DOHH2 (cell line): ENCODE measurements at regions not wholly inside any gene's neighbourhood (a gene's known extent, or its start where the extent isn't known, plus 50 kb on each side); places are given as distances from the start of the nearest gene placed in this dataset.

Source experiments
- H3F3A ChIP-seq: fragments of 200-600 bp; sonication (generic), shearing (Covaris generic); 2 replicates; pipeline ENCODE4 v1.6.0; 2016; ENCODE audit warnings: antibody characterized with exemption, mild to moderate bottlenecking; ENCODE audit not compliant: control insufficient read depth, insufficient read depth
- H3K27ac ChIP-seq: fragments of 200-600 bp; sonication (generic); 2 replicates; pipeline ENCODE4 v1.5.1; 2014; ENCODE audit warnings: low read depth, mild to moderate bottlenecking, low read length, moderate library complexity
- H3K27me3 ChIP-seq: fragments of 200-600 bp; sonication (generic); 2 replicates; pipeline ENCODE4 v1.6.1; 2014; ENCODE audit warnings: mild to moderate bottlenecking, low read length, mixed read lengths; ENCODE audit not compliant: control insufficient read depth
- H3K36me3 ChIP-seq: fragments of 200-600 bp; sonication (generic); 2 replicates; pipeline ENCODE4 v1.6.1; 2014; ENCODE audit warnings: mild to moderate bottlenecking, low read length, moderate library complexity, mixed read lengths; ENCODE audit not compliant: control insufficient read depth
- H3K4me1 ChIP-seq: fragments of 200-600 bp; sonication (generic); 2 replicates; pipeline ENCODE4 v1.6.1; 2014; ENCODE audit warnings: mild to moderate bottlenecking, low read length, mixed read lengths; ENCODE audit not compliant: control insufficient read depth
- H3K4me2 ChIP-seq: fragments of 200-600 bp; sonication (generic); 2 replicates; pipeline ENCODE4 v1.6.0; 2014; ENCODE audit warnings: mild to moderate bottlenecking, low read length, moderate library complexity
- H3K4me3 ChIP-seq: fragments of 200-600 bp; sonication (generic); 2 replicates; pipeline ENCODE4 v1.5.1; 2014; ENCODE audit warnings: mild to moderate bottlenecking, low read length, mixed read lengths
- H3K79me2 ChIP-seq: fragments of 200-600 bp; sonication (generic); 2 replicates; pipeline ENCODE4 v1.6.1; 2014; ENCODE audit warnings: mild to moderate bottlenecking, low read length, mixed read lengths; ENCODE audit not compliant: control insufficient read depth
- H3K9me2 ChIP-seq: fragments of 200-600 bp; sonication (generic); replicated peaks from 2 replicates; pipeline ENCODE4 v1.6.1; 2014; ENCODE audit warnings: mild to moderate bottlenecking, low read length, mixed read lengths; ENCODE audit not compliant: control insufficient read depth
- H3K9me3 ChIP-seq: fragments of 200-600 bp; sonication (generic); 2 replicates; pipeline ENCODE4 v1.6.1; 2014; ENCODE audit warnings: antibody characterized with exemption, low read length, mixed read lengths; ENCODE audit not compliant: control insufficient read depth, insufficient read depth
- H4K20me1 ChIP-seq: fragments of 200-600 bp; sonication (generic); 2 replicates; pipeline ENCODE4 v1.6.0; 2014; ENCODE audit warnings: low read depth, mild to moderate bottlenecking, antibody characterized with exemption, low read length, moderate library complexity; ENCODE audit not compliant: control insufficient read depth, insufficient read depth
- CTCF ChIP-seq: fragments of 200-600 bp; sonication (generic); IDR thresholded peaks from one replicate; pipeline ENCODE4 v1.5.1; 2014; ENCODE audit warnings: antibody characterized with exemption, mild to moderate bottlenecking, low read depth, low read length; ENCODE audit not compliant: poor library complexity, severe bottlenecking
- EZH2phosphoT487 ChIP-seq: fragments of 200-600 bp; sonication (generic); IDR thresholded peaks from 2 replicates; pipeline ENCODE4 v1.6.1; 2017; ENCODE audit warnings: borderline replicate concordance, mild to moderate bottlenecking, antibody characterized with exemption, low read length, moderate library complexity, mixed read lengths

DNA sequence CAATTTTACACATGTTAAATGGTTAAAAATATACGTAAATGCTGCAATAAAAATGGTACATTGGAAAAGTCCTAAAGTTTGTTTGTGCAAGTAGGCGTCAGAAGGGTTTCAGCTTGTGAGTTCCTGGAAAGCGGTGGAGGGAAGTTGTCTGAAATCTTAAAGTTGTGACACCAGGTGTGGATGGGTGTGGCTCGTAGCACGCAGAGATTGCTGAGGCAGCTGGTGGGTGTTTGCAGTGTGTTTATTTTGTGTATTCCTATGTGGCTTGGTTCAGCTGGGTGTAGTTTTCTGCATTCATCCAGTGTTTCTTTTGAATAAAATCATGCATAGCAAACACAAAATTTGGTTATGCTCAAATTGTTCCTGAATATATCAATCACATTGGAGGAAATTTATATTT, 136.8 kb upstream of the TBX3 start:
- no peaks in the 10 kb centered on the region for H3K9me2 ChIP-seq
- H3K27ac ChIP-seq, result no peak overlapping the region
- H3K79me2 ChIP-seq, result no peaks in the 10 kb centered on the region
- no peaks in the 10 kb centered on the region for H3K36me3 ChIP-seq
- no peaks in the 10 kb centered on the region; the same call in 1 of the 2 replicates for H3K9me3 ChIP-seq
- no peak overlapping the region for H3K4me3 ChIP-seq
- no peaks in the 10 kb centered on the region for H3K4me1 ChIP-seq
- no peaks in the 10 kb centered on the region for H3F3A ChIP-seq
- H3K4me2 ChIP-seq, result no peak overlapping the region
- H4K20me1 ChIP-seq, result no peaks in the 10 kb centered on the region
- no peaks in the 10 kb centered on the region for H3K27me3 ChIP-seq
- TF ChIP-seq CTCF (no peak), EZH2phosphoT487 (no peak)

DNA sequence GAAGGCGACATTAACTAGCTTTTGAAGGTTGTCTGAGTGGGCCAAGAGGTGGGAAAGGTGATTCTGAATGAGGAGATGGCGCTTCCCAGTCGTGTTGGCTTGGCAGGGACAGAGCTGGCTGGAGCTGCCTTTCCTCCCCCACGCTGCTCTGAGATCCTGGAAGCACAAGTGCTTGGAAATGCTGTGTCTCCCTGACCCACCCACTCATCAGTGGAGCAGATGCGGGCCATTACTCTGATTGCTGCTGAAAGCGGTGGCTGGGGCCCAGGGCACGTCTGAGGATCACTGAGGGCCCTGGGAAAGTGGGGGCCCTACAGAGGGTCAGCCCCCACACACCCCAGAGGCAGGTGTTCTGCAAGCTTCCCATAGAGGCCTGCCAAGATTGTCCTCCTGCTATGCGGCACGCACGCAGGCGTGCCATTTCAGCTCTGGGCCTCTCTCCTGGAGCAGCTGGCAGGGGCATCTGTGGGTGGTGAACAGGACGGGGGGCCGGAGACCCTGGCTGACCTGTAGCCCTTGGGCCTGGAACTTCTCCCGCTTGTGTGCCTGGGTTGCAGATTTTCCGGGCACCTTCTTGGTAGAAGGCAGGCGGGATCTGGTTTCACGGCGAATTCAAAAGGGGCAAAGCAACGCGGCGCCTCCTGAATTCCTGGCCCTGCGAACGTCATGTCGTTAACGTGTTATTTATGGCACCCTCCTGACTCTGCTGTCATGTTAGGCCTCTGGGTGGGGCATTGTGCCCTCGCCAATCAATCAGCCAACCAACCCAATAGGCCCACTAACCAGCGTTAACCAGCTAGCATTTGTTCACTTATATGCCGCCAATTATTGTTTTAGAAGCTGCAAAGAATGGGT, 133.8 kb upstream of the TBX3 start:
- Histone ChIP-seq H3K4me1 (no peaks in the 10 kb centered on the region), H3K79me2 (no peaks in the 10 kb centered on the region), H3K4me2 (no peak overlapping the region), H3K36me3 (no peaks in the 10 kb centered on the region), H3K27ac (no peak overlapping the region), H3K9me3 (no peaks in the 10 kb centered on the region; the same call in 1 of the 2 replicates), H3K4me3 (no peak overlapping the region), H3K9me2 (no peaks in the 10 kb centered on the region), H3K27me3 (peaks cover 3% of the 10 kb centered on the region; the same call in 1 of the 2 replicates), H3F3A (no peaks in the 10 kb centered on the region), H4K20me1 (no peaks in the 10 kb centered on the region)
- no peak for TF ChIP-seq EZH2phosphoT487

DNA sequence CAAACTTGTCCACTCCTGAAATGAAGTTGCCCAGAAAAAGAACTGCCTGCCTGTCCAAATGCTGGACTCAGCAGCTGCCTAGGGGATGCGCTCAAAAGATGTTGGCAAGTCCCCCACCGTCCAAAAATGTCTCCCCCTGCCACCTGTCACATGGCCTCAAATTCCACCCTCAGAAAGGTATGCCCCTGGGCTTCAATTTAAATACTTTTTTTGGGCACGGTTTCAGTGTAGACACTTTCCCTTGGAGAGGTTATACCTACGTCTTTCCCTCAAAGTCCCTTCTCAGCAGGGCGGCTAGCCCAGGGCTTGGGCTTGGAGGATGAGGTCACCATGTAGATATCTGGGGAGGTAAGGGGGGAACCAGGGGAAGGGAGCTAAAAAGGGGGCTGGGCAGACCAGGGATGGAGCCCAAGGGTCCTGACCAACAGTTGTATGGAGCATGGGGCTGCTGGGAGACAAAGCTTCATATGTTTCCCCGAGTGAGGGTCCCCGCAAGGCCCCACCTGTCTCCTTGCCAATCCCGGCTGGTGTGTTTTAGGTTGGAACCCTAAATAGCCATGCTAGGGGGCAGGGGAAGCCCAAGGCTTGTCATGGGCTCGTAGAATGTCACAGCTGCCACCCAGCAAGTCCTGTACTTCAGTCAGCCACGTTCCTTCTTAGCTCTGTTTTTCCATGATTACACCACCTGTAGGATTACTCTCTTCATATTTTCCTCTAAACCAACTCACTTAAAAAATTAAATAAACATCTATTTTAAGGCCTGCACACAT, 131.2 kb upstream of the TBX3 start:
- H3K27ac ChIP-seq, result no peak overlapping the region
- no peaks in the 10 kb centered on the region for H3K9me2 ChIP-seq
- no peaks in the 10 kb centered on the region for H3K36me3 ChIP-seq
- H3K4me1 ChIP-seq, result no peaks in the 10 kb centered on the region
- no peaks in the 10 kb centered on the region; the same call in 1 of the 2 replicates for H3K9me3 ChIP-seq
- no peaks in the 10 kb centered on the region for H3K79me2 ChIP-seq
- H3K4me3 ChIP-seq, result no peak overlapping the region
- TF ChIP-seq EZH2phosphoT487, result no peak
- H3K4me2 ChIP-seq, result no peak overlapping the region
- H4K20me1 ChIP-seq, result no peaks in the 10 kb centered on the region
- H3F3A ChIP-seq, result no peaks in the 10 kb centered on the region
- H3K27me3 ChIP-seq, result peaks cover 3% of the 10 kb centered on the region; the same call in 1 of the 2 replicates

GRCh38 chr12:114812858-114813761, 129.1 kb upstream of the TBX3 start:
- TF ChIP-seq EZH2phosphoT487, result no peak
- TF ChIP-seq CTCF, result no peak
- H3F3A ChIP-seq, result no peaks in the 10 kb centered on the region
- H3K27ac ChIP-seq, result no peak overlapping the region
- no peaks in the 10 kb centered on the region for H3K4me1 ChIP-seq
- H3K79me2 ChIP-seq, result no peaks in the 10 kb centered on the region
- no peak overlapping the region for H3K4me3 ChIP-seq
- H3K36me3 ChIP-seq, result no peaks in the 10 kb centered on the region
- H3K9me2 ChIP-seq, result no peaks in the 10 kb centered on the region
- no peaks in the 10 kb centered on the region; the same call in 1 of the 2 replicates for H3K9me3 ChIP-seq
- no peak overlapping the region for H3K4me2 ChIP-seq
- peaks cover 3% of the 10 kb centered on the region; the same call in 1 of the 2 replicates for H3K27me3 ChIP-seq
- H4K20me1 ChIP-seq, result no peaks in the 10 kb centered on the region
